ENCODE measurements at regions not wholly inside any gene's neighbourhood (a gene's known extent, or its start where the extent isn't known, plus 50 kb on each side); places are given as distances from the start of the nearest gene placed in this dataset.

- TF ChIP-seq CTCF (conservative IDR thresholded peaks at IDR 0.05; ENCODE audit: low read depth in 2 of 2): no peak
- no peak for TF ChIP-seq POLR2AphosphoS5 (IDR thresholded peaks at IDR 0.05; ENCODE audit: low read depth)
- TF ChIP-seq EZH2 (IDR thresholded peaks at IDR 0.05; ENCODE audit: low read depth, unreplicated experiment): no peak
- TF ChIP-seq CREB1 (CRISPR knock-in tag; IDR thresholded peaks at IDR 0.05; ENCODE audit: low read depth): no peak
- no peak for TF ChIP-seq ETS1 (IDR thresholded peaks at IDR 0.05)
- no peak for TF ChIP-seq ZNF331 (CRISPR knock-in tag; IDR thresholded peaks at IDR 0.05; ENCODE audit: low read depth)
- TF ChIP-seq NANOG (IDR thresholded peaks at IDR 0.05; ENCODE audit: borderline replicate concordance): no peak
- TF ChIP-seq EZH2phosphoT487 (IDR thresholded peaks at IDR 0.05; ENCODE audit: unreplicated experiment): no peak
Observed at GRCh38 chr2:144583741-144584453, 64.0 kb upstream of the ZEB2 start.

All from GM23338 (cell line).